Esophagus squamous epithelium (tissue), 5 donors: ENCODE measurements at regions not wholly inside any gene's neighbourhood (a gene's known extent, or its start where the extent isn't known, plus 50 kb on each side); places are given as distances from the start of the nearest gene placed in this dataset.

Experiments used
- DNase-seq: peaks from one replicate; lab custom pipeline; 2025; lab: John Stamatoyannopoulos, UW
- H3K27ac ChIP-seq, 4 donors: fragments of 200-600 bp; sonication (generic); one replicate each; pipeline ENCODE4 v1.5.1; 2016 to 2019; ENCODE audit warnings: mild to moderate bottlenecking in 1 of 4
- H3K27me3 ChIP-seq, 4 donors: fragments of 200-600 bp; sonication (generic); 1 replicate in 3 of 4; 2 replicates in 1 of 4; pipeline versions ENCODE4 v1.5.1 to v1.6.0; 2017 to 2021; ENCODE audit warnings: antibody characterized with exemption in 1 of 4
- H3K36me3 ChIP-seq, 3 donors: fragments of 200-600 bp; sonication (generic); one replicate each; pipeline ENCODE4 v1.5.1; 2016 to 2019
- H3K4me1 ChIP-seq, 3 donors: fragments of 200-600 bp; sonication (generic); one replicate each; pipeline ENCODE4 v1.5.1; 2017 to 2019
- H3K4me3 ChIP-seq, 4 donors: fragments of 200-600 bp; sonication (generic); 1 replicate in 3 of 4; 2 replicates in 1 of 4; pipeline ENCODE4 v1.5.1; 2016 to 2019; ENCODE audit warnings: mild to moderate bottlenecking in 2 of 4, moderate library complexity in 1 of 4
- H3K9me3 ChIP-seq, 3 donors: fragments of 200-600 bp; sonication (generic); one replicate each; pipeline ENCODE4 v1.5.1; 2016 to 2019
- CTCF ChIP-seq, 6 experiments: fragments of 450-650 bp in 4 of 6; fragments of 200-600 bp in 2 of 6; sonication (generic) in 2 of 6; IDR thresholded peaks; one replicate each; pipeline ENCODE4 v1.5.1; 2016 to 2019; ENCODE audit warnings: antibody characterized with exemption in 6 of 6, mild to moderate bottlenecking in 4 of 6, moderate library complexity in 4 of 6
- POLR2A ChIP-seq, 4 donors: fragments of 450-650 bp; IDR thresholded peaks; one replicate each; pipeline ENCODE4 v1.6.1; 2017; ENCODE audit warnings: antibody characterized with exemption in 4 of 4, mild to moderate bottlenecking in 4 of 4, moderate library complexity in 3 of 4
- WGBS, 2 donors: methylation state at CpG; one replicate each; pipeline ENCODE4 v1.1.5; 2018; 5-methylcytosine and 5-hydroxymethylcytosine counted together
- intact Hi-C: fragments of 100-400 bp; cut with DNase I; formaldehyde crosslinking; loops from one replicate; pipeline ENCODE4 v1.15.0; 2022
- donor health status: DM: yes; HTN: yes; CAD: no.

GRCh38 chr10:16316733-16317390 is 119.9 kb upstream of the PTER start:
- TF ChIP-seq CTCF (IDR thresholded peaks at IDR 0.05) (no peak), POLR2A (IDR thresholded peaks at IDR 0.05) (no peak)
- Histone ChIP-seq H3K27ac (no peak overlapping the region), H3K36me3 (no peaks in the 10 kb centered on the region), H3K4me1 (no peaks in the 10 kb centered on the region), H3K9me3 (no peaks in the 10 kb centered on the region), H3K4me3 (no peak overlapping the region), H3K27me3 (no peaks in the 10 kb centered on the region)
- intact Hi-C loops, result no loop called here
- no peak for DNase-seq
- 74 to 83% methylated on average over 7 of the region's 7 CpGs for WGBS, 2 donors

GRCh38 chr10:16341637-16342036 is 95.2 kb upstream of the PTER start:
- no peaks in the 10 kb centered on the region for H3K9me3 ChIP-seq
- H3K4me3 ChIP-seq, result no peak overlapping the region
- no peak for DNase-seq
- no peaks in the 10 kb centered on the region for H3K27me3 ChIP-seq
- H3K4me1 ChIP-seq, result no peaks in the 10 kb centered on the region
- 60 to 77% methylated on average over 1 to 2 of the region's 2 CpGs for WGBS, 2 donors
- intact Hi-C loops, result no loop called here
- TF ChIP-seq CTCF (IDR thresholded peaks at IDR 0.05) (no peak), POLR2A (IDR thresholded peaks at IDR 0.05) (no peak)
- H3K27ac ChIP-seq, result no peak overlapping the region
- no peaks in the 10 kb centered on the region for H3K36me3 ChIP-seq

GRCh38 chr10:16348891-16349290 is 87.9 kb upstream of the PTER start:
- Histone ChIP-seq H3K4me3 (no peak overlapping the region), H3K36me3 (no peaks in the 10 kb centered on the region), H3K27me3 (no peaks in the 10 kb centered on the region), H3K4me1 (no peaks in the 10 kb centered on the region), H3K27ac (no peak overlapping the region), H3K9me3 (peaks cover 0 to 4% (median 0%) of the 10 kb centered on the region in 3 donors)
- TF ChIP-seq POLR2A (IDR thresholded peaks at IDR 0.05) (no peak), CTCF (IDR thresholded peaks at IDR 0.05) (no peak)
- WGBS, 2 donors, result 53 to 61% methylated on average over 4 of the region's 4 CpGs
- intact Hi-C loops, result no loop called here
- no peak for DNase-seq

GRCh38 chr10:16352146-16352545 is 84.7 kb upstream of the PTER start:
- H3K36me3 ChIP-seq, result no peaks in the 10 kb centered on the region
- intact Hi-C loops, result no loop called here
- no peak for TF ChIP-seq CTCF (IDR thresholded peaks at IDR 0.05)
- TF ChIP-seq POLR2A (IDR thresholded peaks at IDR 0.05), result no peak
- peaks cover 0 to 4% (median 0%) of the 10 kb centered on the region in 3 donors for H3K9me3 ChIP-seq
- H3K4me3 ChIP-seq, result no peak overlapping the region
- DNase-seq, result no peak
- H3K27me3 ChIP-seq, result no peaks in the 10 kb centered on the region
- 81 to 84% methylated on average over 5 of the region's 5 CpGs for WGBS, 2 donors
- H3K27ac ChIP-seq, result no peak overlapping the region
- H3K4me1 ChIP-seq, result no peaks in the 10 kb centered on the region

GRCh38 chr10:16360001-16360400 is 76.8 kb upstream of the PTER start:
- H3K9me3 ChIP-seq, result peaks cover 0 to 6% (median 0%) of the 10 kb centered on the region in 3 donors
- 50 to 53% methylated on average over 3 of the region's 3 CpGs for WGBS, 2 donors
- DNase-seq, result no peak
- H3K27me3 ChIP-seq, result no peaks in the 10 kb centered on the region
- TF ChIP-seq CTCF (IDR thresholded peaks at IDR 0.05), result no peak
- no peak for TF ChIP-seq POLR2A (IDR thresholded peaks at IDR 0.05)
- no peak overlapping the region for H3K4me3 ChIP-seq
- H3K4me1 ChIP-seq, result no peaks in the 10 kb centered on the region
- H3K36me3 ChIP-seq, result no peaks in the 10 kb centered on the region
- intact Hi-C loops, result no loop called here
- H3K27ac ChIP-seq, result no peak overlapping the region
